Stimulated activated CD8-positive, alpha-beta memory T cell treated with anti-CD3 and anti-CD28 coated beads, Interleukin-12 subunit alpha, Interleukin-12 subunit beta, amount 100 ng/mL, for 4 hours (primary cell): ENCODE measurements at regions not wholly inside any gene's neighbourhood (a gene's known extent, or its start where the extent isn't known, plus 50 kb on each side); places are given as distances from the start of the nearest gene placed in this dataset.
"Not testable (repeated sequence)": the region's sequence is repeated elsewhere in the genome, so short reads cannot be mapped to it uniquely, and the experiment has no call there.

Experiments used
- DNase-seq: peaks from one replicate; pipeline ENCODE4 v3.0.0-alpha.2; 2020; ENCODE audit warnings: low read depth

DNA sequence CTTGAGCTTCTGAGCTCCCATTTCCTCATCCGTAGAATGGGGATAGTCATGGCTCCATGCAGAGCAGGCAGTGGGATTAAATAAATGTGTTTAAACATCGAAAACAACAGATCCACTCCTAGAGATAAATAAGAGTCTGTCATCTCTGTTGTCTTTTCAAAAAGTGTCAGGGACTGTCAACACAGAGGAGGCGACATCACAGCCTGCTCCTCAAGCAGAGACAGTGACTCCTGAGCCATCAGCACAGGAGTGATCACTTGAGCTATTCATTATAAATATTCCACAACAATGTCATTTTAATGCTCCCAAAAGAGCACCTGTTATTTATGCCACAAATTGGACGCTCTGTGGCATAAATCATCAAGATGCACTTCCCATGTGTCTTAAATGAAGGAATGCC lies 605.6 kb upstream of the CDH5 start:
- DNase-seq: no peak

DNA sequence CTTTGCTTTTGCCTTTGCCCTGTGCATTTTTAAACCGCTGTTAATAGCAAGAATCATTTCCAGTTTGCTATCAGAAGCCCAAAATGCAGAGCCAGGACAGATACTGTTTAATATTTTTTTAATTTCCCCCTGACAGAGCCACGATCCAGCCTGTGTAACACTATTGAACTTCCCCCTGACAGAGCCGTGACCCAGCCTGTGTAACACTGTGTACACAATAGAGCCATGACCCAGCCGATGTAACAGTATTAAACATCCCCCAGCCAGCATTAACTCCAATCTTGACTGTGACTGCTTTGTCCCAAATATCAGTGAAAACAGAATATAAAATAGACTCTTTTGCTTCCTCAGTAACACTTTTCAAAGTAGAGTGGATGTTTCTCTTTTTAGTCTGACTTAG lies 607.9 kb upstream of the CDH5 start:
- DNase-seq: no peak

DNA sequence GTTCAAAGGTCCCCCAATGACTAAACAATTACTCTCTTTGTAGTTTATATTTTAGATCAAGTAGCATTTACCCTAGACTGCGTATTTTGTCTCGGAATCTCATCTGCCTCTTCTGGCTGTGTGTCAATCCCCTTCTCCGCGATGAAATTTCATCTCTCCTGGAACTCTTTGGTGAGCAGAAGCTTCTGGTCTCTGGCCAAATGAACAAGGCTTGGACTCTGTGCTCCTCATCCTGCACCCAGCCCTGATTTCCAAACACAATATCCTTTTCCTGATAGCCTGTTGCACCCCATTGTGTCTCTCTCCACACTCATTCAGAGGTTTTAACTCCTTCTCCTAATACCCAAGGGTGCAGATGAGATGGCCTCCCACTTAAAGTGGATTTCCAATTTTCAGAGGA lies 609.4 kb upstream of the CDH5 start:
- no peak for DNase-seq

DNA sequence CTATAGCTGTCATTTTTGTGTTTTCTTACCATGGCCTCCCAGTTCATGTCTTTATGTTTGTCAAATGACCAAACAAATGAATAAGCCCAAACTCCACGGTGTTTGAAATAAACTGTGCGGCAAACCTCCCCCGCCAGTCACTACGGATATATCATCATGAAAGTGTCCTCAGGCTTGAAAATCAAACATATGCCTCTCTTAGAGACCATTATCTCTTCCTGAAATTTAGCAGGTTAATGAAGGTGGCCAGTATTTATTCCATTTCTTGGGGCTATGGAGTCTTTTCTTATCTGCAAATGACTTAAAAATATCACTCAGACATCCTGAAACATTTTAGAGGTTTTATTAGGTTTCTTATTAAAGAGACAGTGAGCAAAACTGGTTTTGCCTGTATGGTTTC lies 610.3 kb upstream of the CDH5 start:
- no peak for DNase-seq

DNA sequence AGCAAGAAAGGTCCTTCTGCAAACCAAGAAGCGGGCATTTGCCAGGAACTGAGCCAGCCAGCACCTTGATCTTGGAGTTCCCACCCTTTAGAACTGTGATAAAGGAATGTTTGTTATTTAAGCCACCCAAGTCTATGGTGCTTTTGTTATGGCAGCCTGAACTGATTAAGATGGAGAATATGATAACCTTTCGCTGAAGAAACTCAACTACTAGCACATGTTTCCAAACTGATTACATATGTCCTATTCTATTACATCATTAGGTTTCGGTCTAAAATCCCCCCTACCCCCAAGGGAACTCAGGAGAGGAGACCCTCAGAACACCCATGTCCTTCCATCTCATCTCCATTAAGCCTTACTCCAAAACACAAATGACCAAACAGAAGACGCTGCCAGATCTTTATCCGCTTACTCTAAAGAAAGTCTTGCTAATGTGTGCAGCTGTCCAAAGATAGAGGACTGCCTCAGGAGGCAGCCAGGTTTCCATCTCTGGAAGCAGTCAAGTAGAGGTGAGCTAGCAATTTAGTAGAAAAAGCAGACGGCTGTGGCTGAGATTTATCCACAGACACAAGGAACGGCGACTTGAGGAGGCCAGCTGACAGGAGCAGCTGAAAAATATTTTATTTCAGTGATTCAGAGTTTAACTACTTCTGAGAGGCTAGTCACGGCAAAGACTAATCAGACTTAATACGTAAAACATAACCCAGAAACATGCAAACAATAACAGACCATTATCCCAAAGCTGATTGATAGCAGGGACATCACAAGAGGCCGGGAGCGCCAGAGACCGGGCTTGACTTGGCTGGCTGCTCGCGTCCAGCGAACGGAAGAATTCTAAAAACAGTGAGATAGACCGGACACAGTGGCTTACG lies 611.4 kb upstream of the CDH5 start:
- DNase-seq: no peak

DNA sequence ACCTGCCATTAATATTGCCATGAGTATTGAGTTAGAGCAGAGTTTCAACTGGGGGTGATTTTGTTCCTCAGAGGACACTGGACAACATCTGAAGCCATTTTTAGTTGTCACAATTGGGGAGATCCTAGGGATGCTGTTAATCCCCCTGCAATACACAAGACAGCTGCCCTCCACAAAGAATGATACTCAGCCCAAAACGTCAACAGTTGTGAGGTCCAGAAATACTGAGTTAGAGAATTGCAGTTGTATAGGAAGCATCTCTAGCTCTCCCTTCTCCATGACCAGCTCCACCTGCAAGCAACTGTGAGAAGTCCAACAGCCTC lies 614.0 kb upstream of the CDH5 start:
- no peak for DNase-seq

DNA sequence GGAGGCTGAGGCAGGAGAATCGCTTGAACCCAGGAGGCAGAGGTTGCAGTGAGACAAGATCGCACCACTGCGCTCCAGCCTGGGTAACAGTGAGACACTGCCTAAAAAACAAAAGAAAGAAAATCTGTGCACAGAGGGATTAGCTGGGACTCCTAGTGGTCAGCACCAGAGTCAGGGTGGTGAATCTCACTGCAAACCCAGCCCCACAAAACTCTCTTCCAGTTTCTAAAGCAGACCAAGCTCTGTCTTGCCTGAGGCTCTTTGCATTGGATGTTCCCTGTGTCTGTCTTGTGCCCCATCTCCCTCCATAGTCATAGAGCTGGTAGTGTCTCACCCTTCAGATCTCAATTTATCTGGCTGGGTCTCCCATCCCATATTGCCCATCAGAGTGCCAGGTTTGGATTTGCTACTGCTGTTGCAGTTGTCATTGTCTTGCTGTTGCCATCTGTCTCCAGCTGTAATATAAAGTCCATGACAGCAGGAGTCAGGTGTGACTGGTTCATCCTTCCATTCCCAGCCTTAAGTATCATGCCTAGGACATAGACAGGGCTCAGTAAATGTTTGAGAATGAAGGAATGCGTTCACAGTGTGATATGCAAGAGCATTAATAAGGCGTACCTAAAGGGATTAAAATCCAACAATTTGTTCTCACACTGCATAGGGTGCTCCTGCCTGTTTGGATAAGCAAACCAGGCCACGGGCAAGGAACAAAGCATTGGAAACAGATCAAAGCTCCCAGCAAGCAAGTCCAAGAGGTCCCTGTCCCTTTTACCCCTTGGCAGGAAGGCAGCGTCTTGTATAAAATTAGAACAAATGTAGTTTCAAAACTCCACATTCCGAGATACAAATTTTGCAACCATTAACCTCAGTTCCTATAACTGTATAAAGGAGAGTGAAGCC lies 614.6 kb upstream of the CDH5 start:
- DNase-seq: no peak

DNA sequence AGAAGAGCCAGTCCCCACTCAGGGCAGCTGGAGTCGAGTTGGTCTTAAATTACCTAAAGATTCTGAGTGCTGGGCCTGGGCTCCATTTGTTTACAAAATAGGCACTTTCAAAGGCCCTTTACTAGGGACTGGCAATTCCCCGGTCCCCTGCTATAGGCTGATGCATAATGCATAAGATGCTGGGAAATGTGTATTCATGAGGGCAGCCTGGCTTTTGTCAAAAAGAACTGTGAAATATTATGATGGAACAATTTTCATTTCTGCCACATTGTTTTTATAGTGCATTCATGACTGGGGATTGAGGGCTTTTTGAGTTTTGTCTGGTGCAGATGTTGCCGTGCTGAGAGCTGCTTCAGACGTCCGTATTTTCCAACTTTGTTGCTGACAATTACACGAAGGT lies 617.0 kb upstream of the CDH5 start:
- DNase-seq: no peak

DNA sequence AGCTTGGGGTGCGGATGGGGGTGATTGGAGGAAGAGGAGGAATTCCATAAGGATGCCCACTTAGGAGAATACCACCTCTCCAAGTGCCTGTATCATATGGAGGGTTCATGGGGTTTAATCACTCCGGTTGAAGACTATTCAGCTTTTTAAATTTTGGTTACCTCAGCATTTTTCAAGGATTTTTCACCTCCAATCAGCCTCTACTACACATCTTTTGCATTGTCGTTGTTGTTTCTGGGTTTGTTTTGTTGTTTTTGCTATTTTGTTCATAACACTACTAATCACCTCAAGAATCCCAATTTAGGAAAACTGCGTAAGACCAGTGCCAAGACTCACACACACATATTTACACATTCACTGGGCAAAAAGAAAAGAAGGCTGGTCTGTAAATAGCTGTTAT lies 619.5 kb upstream of the CDH5 start:
- DNase-seq: no peak

DNA sequence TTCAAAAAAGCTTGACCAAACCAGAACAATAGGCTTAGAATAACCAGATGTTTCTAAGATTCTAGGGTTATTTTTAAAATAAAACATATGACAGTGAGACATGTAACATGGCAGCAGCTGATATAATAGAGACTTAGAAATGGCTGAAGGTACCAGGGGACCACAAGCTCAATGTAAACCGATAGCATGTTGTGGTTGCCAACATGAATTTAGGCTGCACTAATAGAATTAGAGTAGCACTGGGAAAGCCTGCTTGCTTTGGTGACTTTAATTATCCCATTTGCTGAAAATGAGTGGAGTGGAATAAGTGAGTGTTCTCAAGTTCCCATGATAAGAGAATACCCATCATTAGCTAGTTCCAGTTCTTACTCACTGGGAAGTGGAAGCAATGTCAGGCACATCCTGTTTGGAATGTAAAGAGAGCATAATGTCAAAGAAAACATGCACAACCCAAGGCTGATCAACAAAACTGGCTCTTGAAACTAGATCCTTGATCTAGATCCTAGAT lies 621.2 kb upstream of the CDH5 start:
- no peak for DNase-seq

DNA sequence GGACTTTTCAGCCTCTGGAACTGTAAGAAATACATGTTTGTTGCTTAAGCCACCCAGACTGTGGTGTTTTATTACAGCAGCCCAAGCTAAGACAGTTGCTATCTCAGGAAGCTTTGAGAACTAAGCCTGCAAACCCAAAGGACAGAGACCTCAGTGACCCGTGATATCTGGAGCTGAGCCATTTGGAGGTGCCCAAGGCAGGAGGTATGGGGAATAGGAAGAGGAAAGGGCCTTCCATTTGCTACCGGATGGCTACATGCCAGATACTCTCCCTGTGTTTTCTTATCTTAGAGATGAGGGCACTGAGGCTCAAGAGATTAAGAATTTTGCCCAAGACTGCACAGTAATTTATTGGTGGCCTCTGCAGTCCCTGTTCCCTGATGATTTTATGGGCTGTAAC lies 622.1 kb upstream of the CDH5 start:
- DNase-seq: no peak

DNA sequence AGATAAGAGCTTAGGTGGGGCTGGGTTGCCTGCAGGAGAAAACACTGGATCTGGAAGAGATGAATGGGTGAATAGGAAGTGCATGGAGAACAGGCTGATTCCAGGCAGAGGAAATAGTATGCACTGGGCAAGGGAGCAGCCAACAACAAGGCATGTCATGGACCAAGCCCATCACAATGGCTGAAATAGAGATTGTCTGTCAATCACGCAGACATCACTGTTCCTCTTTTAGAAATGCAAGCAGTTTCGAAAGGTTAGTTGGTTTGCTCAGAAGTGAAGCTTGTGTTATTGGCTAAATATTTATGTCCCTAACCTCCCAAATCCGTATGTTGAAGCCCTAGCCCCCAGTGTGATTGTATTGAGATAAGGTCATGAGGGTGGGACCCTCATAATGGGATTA lies 621.7 kb upstream of the CDH11 start:
- DNase-seq: no peak

DNA sequence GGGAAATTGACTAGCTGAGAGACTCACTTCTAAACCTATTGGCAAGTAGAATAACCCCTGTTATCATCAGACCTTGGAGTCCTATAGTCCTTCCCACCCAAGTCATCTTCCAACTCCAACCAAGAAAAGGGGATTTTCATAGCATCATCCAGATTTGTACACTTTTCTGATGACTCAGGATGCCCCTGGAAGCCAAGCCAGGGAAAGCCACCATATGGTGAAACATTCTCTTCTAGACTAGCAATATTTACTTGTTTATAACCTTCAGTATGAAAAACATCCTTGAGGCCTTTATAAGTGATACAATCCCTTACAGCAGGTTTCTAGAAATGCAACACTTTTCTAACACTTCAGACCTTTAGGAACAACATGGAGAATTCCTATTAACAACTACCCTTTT lies 618.8 kb upstream of the CDH11 start:
- no peak for DNase-seq

DNA sequence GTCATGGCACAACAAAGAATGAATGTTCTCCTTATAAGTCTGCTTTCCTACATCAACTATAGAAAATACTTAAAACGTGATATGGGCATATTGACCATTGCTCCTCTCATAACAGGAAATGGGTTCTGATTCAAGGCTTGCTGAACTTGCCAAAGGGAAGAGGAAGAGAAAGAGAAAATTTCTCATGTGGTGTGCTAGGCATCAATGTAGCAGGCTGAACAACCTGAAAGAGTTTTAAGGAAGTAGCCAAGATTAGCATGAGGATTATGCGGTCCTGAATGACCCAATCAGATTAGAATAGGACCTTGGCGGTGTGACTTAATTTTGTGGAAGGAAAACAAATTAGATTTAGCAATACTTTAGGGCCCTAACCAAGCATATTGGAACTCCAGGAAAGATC lies 617.7 kb upstream of the CDH11 start:
- no peak for DNase-seq

DNA sequence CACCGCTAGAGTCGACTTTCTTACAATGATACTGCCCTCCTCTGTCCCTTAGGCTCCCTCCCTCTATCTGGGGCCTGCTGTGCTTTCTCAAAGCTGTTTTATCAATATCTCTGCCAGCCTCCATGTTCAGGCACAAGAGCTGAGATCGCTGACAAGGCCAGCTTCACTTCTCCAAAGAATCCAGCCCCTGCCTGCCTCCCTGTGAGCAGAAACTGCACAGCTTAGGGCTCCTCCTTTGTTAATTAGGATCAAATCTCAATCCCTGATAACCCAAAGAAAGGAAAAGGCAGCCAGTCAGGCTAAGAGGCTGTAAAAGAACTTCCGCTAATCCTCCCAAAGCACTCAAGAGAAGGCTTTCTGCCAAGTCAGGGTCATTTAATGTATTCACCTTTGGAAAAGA lies 616.0 kb upstream of the CDH11 start:
- no peak for DNase-seq

DNA sequence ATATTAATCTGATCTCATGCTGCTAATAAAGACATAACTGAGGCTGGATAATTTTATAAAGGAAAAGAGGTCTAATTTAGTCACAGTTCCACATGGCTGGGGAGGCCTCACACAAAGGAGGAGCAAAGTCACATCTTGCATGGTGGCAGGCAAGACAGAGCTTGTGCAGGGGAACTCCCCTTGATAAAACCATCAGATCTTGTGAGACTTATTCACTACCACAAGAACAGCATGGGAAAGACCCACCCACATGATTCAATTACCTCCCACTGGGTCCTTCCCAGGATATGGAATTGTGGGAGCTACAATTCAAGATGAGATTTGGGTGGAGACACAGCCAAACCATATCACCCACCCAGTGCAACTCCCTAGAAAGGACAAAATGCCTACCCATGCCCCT lies 613.8 kb upstream of the CDH11 start:
- not testable (repeated sequence) for DNase-seq

DNA sequence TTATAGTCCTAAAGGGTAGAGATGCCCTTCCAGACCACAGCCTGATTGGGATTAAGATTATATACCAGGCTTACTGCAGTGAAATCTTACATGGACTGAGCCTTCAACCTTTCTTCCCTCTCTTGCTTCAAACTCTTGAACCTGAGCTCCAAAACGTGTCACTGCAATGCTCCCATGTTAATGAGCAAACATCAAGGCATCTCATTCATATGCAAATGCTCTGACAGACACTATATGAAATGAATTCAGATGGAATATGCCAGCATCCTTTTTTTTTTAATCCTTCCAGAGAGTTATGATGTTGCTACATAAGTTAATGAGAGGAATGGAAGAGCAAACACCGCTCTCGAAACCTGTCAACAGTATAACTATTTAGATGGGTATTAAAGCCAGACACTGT lies 611.9 kb upstream of the CDH11 start:
- no peak for DNase-seq

DNA sequence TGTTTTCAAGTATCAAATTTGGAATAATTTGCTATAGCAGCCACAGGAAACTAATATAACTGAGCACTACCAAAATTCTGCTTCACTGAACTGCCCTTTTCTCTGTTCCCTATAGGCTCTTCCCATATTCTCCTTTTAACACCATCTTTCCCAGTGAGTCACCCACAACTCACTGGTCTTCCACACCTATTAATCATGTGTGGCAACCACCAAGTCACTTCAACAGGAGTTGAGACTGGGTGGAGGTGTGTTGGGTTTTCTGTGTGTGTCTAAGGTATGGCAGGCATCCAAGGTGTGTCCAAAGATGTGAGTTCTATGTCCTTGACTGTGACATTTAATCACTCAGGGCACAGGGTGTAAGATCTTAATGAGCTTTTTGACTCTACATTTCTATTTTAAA lies 610.0 kb upstream of the CDH11 start:
- DNase-seq: no peak

DNA sequence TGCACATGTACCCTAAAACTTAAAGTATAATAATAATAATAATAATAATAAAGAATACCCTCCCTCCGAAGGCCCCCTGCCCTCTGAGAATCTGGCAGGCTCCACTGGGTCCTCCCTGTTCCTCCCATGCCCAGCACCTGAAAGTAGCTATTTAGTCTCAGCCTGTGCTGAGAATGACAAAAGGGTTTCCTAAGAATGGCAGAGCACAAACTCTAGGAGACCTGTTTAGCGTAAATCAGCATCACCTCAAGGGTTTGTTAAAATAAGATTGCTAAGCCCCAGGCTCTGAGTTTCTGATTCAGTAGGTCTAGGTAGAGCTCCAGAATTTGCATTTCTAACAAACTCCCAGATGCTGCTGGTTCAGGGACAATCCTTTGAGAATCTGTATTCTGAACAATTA lies 606.8 kb upstream of the CDH11 start:
- DNase-seq: no peak

DNA sequence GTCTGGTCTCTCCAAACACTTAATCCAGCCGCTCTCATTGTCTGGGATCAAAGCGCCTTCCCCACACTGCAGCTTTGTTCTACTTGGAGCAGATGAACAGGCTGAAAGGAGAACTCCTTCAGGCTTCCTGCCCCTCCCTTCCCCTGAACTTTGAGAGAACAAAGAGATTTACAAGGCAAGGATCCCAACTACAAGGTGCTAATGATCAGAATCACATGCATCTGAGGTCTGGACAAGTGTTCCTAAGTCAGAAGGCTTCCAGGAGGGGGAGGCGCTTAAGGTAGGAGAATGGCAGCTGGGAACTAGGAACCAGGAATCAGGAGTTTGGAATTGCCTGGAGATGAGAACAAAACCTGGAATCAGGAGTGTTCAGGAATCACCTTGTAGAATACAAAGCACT lies 606.3 kb upstream of the CDH11 start:
- no peak for DNase-seq

DNA sequence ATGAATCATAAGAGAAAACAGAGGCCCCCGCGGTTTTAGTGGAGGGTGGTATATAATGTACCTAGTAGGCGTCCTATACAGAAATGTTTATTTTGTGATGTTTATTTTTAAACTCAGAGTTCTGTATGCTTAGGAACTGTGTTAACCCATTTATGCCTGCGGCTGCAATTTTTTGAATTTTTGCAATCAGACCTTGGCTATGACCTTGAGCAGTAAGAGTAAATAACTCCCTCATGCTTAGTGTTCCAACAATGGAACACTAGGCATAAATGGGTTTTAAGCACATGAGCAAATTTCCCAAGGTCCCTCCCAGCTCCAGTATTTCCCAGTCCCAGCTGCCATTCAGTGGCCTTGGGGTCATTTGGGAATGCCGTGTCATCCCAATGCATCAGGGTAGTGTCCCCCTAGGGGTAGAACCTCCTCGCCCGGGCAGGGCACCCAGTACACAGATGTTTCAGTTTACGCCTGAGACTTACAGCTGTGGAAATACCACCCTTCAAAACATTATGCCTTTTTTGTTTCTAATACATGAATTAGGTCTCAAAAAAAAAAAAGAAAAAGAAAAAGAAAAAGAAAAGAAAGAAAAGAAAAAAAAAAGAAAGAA lies 605.8 kb upstream of the CDH11 start:
- DNase-seq: no peak

DNA sequence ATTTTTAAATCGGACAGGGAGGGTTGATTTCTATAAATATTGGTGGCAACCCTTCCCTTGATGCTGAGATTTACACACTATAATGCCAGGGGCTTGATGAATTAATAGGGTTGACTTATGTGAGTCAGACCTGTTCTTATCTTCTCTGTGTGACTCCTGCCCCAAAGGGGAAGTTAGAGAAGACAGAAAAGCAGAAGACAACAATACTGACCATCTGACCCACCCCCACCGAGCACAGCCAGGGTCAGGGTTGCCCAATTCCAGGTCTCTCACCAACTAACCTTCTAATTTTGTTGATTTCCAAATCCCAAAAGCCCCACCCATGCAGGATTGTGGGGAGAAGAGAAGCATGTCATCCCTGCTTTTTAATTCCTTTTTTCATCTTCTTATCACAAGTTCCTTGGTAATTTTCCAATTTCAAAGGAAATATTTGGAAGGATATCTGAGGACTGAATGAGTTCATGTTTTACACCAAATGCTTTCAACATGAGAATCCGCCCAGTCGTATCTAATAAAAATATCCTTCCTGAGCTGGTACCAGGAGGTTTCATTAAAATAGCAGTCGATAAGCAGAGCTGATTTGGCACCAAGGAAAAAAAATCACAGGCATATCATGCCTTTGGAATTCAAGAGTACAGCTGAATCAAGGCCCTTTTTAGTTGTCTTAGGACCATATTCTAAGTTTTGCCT lies 603.4 kb upstream of the CDH11 start:
- DNase-seq: no peak
